Transverse colon (tissue), 4 donors: ENCODE measurements at regions not wholly inside any gene's neighbourhood (a gene's known extent, or its start where the extent isn't known, plus 50 kb on each side); places are given as distances from the start of the nearest gene placed in this dataset.

Source experiments
- DNase-seq: peaks from one replicate; pipeline ENCODE4 v3.0.0-alpha.2; 2019
- H3K27ac ChIP-seq, 4 donors: fragments of 200-600 bp; sonication (generic); 2 replicates each; pipeline ENCODE4 v1.5.1; 2016 to 2018; ENCODE audit warnings: inconsistent platforms in 4 of 4
- H3K27me3 ChIP-seq: fragments of 200-600 bp; sonication (generic); 2 replicates; pipeline ENCODE4 v1.5.1; 2017; ENCODE audit warnings: inconsistent platforms
- H3K36me3 ChIP-seq, 4 donors: fragments of 200-600 bp; sonication (generic); 2 replicates each; pipeline ENCODE4 v1.5.1; 2017 to 2019; ENCODE audit warnings: inconsistent platforms in 4 of 4
- H3K4me1 ChIP-seq, 4 donors: fragments of 200-600 bp; sonication (generic); 2 replicates each; pipeline ENCODE4 v1.5.1; 2017 to 2020; ENCODE audit warnings: inconsistent platforms in 4 of 4
- H3K4me3 ChIP-seq, 4 donors: fragments of 200-600 bp; sonication (generic); 1 replicate in 1 of 4; 2 replicates in 3 of 4; pipeline versions ENCODE4 v1.5.1 to v1.6.1; 2017 to 2019; ENCODE audit warnings: inconsistent platforms in 4 of 4
- H3K9me3 ChIP-seq, 2 donors: fragments of 200-600 bp; sonication (generic); 2 replicates each; pipeline ENCODE4 v1.5.1; 2017 to 2019; ENCODE audit warnings: inconsistent platforms in 2 of 2
- EP300 ChIP-seq: sonication (generic); formaldehyde crosslinking; IDR thresholded peaks from one replicate; pipeline ENCODE4 v1.6.1; 2017; ENCODE audit warnings: antibody characterized with exemption, low read depth
- POLR2A ChIP-seq: fragments of 450-650 bp; IDR thresholded peaks from one replicate; pipeline ENCODE4 v1.6.1; 2016; ENCODE audit warnings: antibody characterized with exemption, mild to moderate bottlenecking, moderate library complexity
- POLR2AphosphoS5 ChIP-seq, 3 donors: sonication (generic); formaldehyde crosslinking; IDR thresholded peaks; one replicate each; pipeline ENCODE4 v1.6.1; 2016; ENCODE audit warnings: antibody characterized with exemption in 3 of 3
- WGBS, 2 donors: methylation state at CpG; one replicate each; pipeline ENCODE4 v1.1.5; 2018; ENCODE audit warnings: low coverage in 1 of 2; 5-methylcytosine and 5-hydroxymethylcytosine counted together
- in situ Hi-C, 4 donors: fragments of 200-750 bp; cut with MboI; loops; one replicate each; pipeline versions ENCODE4 v1.15.0 to v1.15.1; 2017; ENCODE audit warnings: low sequenced_read_pairs in 3 of 4, low pct_ligation_motif_present in 1 of 4, low pct_unique_long_range_greater_than_20kb in 1 of 4
- intact Hi-C: fragments of 100-400 bp; cut with DNase I; formaldehyde crosslinking; loops from one replicate; pipeline ENCODE4 v1.15.1; 2023; ENCODE audit warnings: low total_unique reads
- TF ChIP-seq, protein P1 (sequence below), 5 experiments: fragments of 200-600 bp in 3 of 5; fragments of 450-650 bp in 2 of 5; sonication (generic) in 3 of 5; IDR thresholded peaks; 1 replicate in 2 of 5; 2 replicates in 3 of 5; pipeline ENCODE4 v1.5.1; 2016 to 2017; ENCODE audit warnings: antibody characterized with exemption in 5 of 5, inconsistent platforms in 3 of 5, mild to moderate bottlenecking in 2 of 5, moderate library complexity in 1 of 5

DNA sequence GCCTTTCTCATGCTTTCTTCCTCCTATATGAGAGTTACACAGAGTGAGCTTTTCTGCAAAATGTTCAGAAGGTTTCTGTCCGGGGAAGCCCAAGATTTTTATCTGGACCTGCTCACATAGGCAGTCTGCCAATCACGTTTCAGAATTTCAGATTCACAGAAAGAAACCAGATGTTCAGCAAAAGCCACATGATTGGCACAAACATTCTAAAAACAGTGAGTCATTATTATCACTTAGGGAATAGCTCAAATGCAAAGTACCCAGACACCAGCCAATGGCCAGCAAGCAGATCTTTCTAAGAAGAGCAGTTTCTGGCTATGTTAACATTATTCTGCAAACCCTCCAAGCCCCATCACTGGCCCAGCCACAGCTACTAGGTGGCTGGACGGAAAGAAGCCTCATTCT is 1558.5 kb upstream of the TMEM132C start:
- TF ChIP-seq, protein P1, sequence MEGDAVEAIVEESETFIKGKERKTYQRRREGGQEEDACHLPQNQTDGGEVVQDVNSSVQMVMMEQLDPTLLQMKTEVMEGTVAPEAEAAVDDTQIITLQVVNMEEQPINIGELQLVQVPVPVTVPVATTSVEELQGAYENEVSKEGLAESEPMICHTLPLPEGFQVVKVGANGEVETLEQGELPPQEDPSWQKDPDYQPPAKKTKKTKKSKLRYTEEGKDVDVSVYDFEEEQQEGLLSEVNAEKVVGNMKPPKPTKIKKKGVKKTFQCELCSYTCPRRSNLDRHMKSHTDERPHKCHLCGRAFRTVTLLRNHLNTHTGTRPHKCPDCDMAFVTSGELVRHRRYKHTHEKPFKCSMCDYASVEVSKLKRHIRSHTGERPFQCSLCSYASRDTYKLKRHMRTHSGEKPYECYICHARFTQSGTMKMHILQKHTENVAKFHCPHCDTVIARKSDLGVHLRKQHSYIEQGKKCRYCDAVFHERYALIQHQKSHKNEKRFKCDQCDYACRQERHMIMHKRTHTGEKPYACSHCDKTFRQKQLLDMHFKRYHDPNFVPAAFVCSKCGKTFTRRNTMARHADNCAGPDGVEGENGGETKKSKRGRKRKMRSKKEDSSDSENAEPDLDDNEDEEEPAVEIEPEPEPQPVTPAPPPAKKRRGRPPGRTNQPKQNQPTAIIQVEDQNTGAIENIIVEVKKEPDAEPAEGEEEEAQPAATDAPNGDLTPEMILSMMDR (IDR thresholded peaks at IDR 0.05): no peak
- TF ChIP-seq POLR2A (no peak), EP300 (no peak), POLR2AphosphoS5 (IDR thresholded peaks at IDR 0.05) (no peak)
- Histone ChIP-seq H3K36me3 (no peaks in the 10 kb centered on the region), H3K27me3 (no peaks in the 10 kb centered on the region), H3K4me3 (no peak overlapping the region), H3K4me1 (no peaks in the 10 kb centered on the region), H3K27ac (no peak overlapping the region), H3K9me3 (no peaks in the 10 kb centered on the region)
- in situ Hi-C loops: no loop called here
- 39 to 60% methylated on average over 1 to 3 of the region's 3 CpGs for WGBS, 2 donors
- DNase-seq: no peak
- intact Hi-C loops: no loop called here

DNA sequence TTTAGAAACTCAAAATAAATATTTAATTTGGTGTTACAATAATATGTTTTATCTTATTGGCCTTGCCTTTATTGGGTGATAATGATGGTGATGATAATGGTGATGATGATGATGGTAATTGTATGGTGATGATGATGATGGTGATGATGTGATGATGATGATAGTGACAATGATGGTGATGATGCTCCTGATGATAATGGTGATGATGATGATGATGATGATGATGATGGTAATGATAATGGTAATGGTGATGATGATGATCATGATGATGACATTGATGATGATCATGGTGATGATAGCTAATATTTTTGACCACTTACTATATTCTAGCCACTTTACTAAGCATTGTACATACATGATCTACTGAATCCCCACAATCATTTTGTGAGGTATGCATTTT is 1548.6 kb upstream of the TMEM132C start:
- H3K4me3 ChIP-seq: no peak overlapping the region
- H3K27ac ChIP-seq: no peak overlapping the region
- no peaks in the 10 kb centered on the region for H3K36me3 ChIP-seq
- in situ Hi-C loops: no loop called here
- H3K4me1 ChIP-seq: no peaks in the 10 kb centered on the region
- no peaks in the 10 kb centered on the region for H3K27me3 ChIP-seq
- no peaks in the 10 kb centered on the region for H3K9me3 ChIP-seq
- intact Hi-C loops: no loop called here
- no peak for TF ChIP-seq EP300
- TF ChIP-seq, protein P1 (IDR thresholded peaks at IDR 0.05): no peak
- TF ChIP-seq POLR2A: no peak
- no peak for TF ChIP-seq POLR2AphosphoS5 (IDR thresholded peaks at IDR 0.05)
- DNase-seq: no peak

DNA sequence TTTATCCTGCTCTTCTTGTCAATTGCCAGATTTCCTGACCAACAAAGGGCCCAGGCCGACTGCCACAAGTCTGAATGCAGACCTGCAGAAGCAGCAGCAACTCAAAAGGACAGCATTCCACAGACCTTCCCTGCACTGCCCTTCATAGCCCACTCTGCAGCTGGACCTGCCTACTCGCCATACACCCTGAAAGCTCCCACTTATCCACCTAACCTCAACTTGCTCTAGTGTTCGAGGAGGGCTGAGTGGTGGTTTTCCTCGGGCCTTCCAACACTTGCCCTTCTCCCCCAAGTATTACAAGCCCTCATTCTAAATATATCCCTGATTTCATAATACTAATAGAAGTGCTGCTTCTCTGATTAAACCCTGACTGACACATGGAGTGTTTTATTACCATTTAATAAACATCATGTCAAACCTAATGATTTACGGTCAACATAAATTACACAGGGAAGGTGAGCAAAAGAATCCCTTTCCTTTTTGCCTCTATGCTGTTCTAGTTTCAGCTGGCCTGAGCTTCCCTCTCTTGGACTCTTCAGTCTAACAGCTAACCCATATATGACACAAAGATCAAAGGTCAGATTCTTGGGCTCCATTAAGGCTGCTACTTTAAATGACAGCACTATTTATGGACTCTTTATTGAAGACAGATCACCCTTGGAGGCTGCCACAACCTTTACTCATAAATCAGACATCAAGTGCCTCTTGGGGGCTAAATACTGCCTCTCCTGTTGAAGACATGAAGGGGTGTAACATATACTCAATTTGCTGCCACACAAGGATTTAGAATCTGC is 1546.9 kb upstream of the TMEM132C start:
- Histone ChIP-seq H3K27me3 (peaks cover 3% of the 10 kb centered on the region), H3K27ac (no peak overlapping the region), H3K36me3 (no peaks in the 10 kb centered on the region), H3K9me3 (no peaks in the 10 kb centered on the region), H3K4me3 (no peak overlapping the region), H3K4me1 (no peaks in the 10 kb centered on the region)
- TF ChIP-seq, protein P1 (IDR thresholded peaks at IDR 0.05): no peak
- TF ChIP-seq POLR2AphosphoS5 (IDR thresholded peaks at IDR 0.05) (no peak), POLR2A (no peak), EP300 (no peak)
- intact Hi-C loops: no loop called here
- DNase-seq: no peak
- in situ Hi-C loops: no loop called here
- 35 to 37% methylated on average over 4 to 5 of the region's 5 CpGs for WGBS, 2 donors

DNA sequence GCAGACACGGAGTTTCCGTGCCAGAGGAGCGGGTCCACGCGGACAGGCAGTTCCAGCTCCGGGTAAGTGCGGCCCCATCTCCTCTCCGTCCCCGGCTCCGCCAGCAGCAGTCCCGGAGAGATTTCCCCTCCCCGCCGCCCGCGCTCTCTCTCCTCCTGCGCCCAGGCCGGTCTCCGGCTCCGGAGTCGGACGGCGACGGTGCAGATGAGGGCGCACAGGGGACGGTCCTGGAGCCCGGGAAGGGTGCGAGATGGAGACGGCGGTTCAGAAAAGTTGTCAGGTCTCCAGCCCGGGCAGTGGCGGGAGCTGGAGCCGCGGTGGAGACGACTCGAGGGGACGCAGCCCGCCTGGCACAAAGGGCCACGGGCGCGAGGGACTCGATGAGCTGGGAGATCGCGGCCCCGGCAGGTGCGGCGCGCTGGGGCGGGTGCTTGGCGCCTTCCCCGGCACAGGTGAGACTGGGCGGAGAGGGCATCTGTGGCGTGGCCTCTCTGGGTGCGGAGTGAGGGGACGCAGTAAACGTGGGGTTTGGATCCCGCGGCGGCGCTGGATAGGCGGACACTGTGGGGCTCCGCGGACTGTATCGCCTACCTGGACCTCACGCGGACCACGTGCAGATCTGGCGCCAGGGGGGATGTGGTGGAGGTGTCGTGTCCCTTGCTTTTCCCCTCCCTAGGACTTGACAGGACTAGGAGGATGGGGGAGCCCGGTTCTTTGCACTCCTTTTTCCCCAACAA is 1540.3 kb upstream of the TMEM132C start:
- DNase-seq: no peak
- WGBS, 2 donors: 5 to 43% methylated on average over 4 to 55 of the region's 69 CpGs
- H3K4me1 ChIP-seq: no peaks in the 10 kb centered on the region
- H3K36me3 ChIP-seq: no peaks in the 10 kb centered on the region
- no peak overlapping the region for H3K4me3 ChIP-seq
- intact Hi-C loops: no loop called here
- H3K9me3 ChIP-seq: no peaks in the 10 kb centered on the region
- no peak for TF ChIP-seq POLR2AphosphoS5 (IDR thresholded peaks at IDR 0.05)
- H3K27me3 ChIP-seq: peaks cover 30% of the 10 kb centered on the region
- in situ Hi-C loops: no loop called here
- no peak overlapping the region for H3K27ac ChIP-seq
